Activated CD4-positive, alpha-beta T cell treated with anti-CD3 and anti-CD28 coated beads, Interleukin-2, amount 50 U/mL, for 1 hour (primary cell): ENCODE measurements at regions not wholly inside any gene's neighbourhood (a gene's known extent, or its start where the extent isn't known, plus 50 kb on each side); places are given as distances from the start of the nearest gene placed in this dataset.

Experiments
- DNase-seq: peaks from one replicate; pipeline ENCODE4 v3.0.0-alpha.2; 2020

DNA sequence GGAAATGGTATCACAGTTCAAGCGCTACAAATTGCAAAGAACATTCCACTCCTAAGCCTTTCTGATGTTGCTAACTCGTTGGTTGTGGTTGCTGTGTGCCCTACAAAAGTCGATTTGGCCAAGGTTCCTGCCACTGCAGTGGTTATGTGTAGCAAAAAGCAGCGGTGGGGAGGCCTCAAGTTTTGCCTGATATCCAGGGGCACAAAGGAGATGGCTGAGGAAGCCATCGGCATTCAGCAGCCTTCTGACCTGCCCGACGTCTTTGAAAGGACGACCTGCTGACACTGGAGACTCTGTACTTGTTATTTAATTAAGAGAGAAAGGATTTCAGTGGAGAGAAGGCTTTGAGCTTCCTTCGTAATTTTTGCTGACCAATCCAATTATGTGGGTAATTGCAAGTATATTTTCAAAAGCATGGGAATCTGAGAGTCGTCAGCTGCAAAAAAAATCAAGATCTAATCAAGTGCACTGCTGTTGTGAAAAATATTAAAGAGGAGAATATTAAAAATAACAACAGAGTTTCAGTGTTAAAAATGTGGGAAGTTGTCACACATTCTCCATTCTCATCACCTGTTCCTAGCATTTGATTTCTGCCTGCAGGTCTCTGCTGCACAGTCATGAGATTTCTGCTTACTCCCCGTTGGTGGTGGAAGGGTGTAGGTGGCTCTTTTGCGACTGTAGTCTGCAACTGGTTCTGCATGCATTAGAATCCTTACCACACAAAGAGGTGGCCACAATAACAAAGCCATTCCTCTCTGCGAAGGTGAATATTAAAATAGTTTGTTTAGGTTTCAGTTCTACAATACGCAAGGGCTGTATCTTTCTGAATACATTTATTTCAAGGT, 319.2 kb downstream of the IRX2 start:
- no peak for DNase-seq

DNA sequence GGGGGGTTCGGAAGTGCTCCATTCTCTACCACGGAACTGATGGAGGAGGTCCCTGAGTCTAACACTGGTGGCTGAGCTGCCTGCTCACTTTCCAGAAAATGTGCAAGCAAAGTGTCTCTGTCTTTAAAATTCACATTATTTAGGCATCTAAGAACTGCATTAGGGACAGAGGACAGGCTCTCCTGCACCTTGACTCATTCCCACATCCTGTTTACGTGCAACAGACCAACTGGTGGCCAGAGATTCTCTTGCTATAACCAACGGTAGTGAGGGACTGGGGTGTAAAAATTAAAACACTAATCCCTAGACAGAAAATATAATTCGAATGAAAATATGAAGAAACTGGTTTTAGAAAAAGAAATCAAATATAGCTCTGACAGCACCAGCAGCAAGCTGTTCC, 320.9 kb downstream of the IRX2 start:
- no peak for DNase-seq

DNA sequence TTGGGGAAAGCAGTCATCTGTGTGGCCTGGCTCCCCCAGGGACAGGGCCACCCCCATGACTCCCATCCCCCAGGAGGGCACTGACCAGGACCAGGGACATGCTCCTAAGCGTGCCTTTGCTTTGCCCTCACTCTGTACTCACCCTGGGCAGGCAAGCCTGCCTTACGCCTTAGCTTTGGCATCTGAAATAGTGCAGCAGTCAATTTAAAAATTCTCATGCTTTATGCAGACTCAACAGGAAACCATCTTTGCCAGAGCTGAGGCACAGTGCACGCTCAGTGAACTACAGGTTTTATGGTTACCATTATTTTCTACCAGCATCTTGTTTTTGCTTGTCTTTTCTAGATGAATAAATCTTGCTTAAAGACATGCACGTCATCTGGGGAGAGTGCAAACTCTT, 323.5 kb downstream of the IRX2 start:
- DNase-seq: no peak

DNA sequence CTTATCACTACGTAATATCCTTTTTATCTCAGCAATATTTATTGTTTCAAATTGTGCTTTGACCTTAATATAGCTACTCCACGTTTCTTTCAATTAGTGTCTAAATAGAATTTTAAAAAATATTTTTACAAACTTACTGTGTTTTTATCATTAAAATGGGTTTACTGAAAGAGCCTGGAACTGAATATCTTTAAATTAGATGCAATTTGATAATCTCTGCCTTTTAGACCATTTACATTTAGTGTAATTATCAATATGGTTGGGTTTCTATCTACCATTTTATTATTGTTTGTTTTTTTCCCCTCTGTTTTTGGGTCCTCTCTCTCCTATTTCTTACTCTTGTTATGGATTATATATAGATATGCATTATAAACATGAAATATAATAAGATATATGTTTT, 327.8 kb downstream of the IRX2 start:
- no peak for DNase-seq

DNA sequence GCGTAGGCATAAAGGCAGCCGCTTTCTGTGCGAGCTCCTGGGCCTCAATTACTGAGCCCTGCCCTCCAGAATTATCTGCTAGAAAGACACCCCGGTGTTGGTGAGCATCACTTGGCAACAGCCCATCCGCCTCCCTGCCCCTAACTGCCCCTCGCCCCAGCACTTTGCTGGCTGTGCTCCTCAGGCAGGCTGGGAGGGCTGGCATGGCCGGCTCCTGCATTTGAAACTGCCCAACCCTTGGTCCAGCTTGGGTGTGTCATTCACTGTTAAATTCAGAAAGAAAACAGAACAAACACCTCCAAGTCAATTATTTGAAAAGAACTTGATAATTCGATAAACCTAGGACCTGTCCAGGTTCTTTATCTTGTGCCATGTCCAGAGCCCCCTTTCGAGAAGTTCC, 334.2 kb downstream of the IRX2 start:
- no peak for DNase-seq

DNA sequence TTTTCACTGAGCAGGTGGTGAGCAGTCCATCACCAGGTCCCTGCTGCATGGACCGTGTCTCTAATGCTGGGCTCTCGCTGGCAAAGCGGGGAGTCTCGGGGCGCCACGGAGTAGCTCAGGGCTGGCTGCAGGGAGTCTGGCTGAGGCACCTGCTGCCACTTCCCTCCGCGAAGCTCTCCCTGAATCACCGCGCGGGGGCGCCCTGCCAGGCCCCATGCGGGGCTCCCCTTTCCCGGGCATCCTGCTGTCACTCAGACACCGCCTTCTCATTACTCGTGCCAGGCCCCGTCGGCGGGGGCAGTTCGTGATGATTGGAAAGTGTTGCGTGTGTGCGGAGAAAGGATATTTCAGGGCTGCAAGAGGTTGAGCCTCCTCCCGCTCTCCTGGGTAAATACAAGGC, 335.8 kb downstream of the IRX2 start:
- no peak for DNase-seq

DNA sequence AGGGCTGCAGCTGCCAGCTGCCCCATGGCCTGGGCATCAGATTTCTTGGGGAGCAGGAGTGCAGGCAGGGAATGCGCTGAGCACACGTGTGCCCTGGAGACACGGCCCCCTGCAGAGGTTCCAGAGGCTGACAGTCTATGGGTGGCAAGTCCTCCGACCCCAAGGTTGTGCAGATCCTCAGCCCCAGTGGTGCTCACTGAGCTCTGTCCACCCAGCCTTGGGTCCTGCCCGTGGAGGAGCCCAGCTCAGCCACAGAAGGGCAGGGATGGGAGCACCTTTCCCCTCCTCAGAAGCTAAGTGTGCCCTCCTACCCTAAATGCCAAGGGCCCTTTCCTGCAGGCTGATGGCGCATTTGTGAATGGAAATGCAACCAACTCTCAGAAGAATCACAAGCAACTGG, 341.0 kb downstream of the IRX2 start:
- DNase-seq: no peak

DNA sequence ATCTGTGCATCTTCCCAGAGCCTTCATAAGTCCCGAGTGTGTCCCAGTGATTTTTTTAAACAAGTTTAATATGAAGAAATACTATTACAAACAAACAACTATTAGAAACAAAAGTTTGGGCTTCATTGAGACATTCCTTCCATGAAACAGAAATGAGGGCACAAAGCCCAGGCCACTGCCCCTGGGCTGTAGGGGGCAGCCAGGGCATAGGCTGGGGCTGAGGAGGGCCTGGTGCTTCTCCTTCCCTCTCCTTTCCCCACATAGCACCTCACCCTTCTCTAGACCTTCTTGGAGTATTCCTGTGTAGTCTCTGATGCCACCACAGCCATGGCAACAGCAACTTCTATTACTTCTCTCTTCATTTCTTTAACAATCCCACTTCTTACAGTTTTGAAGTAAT, 348.2 kb downstream of the IRX2 start:
- no peak for DNase-seq

DNA sequence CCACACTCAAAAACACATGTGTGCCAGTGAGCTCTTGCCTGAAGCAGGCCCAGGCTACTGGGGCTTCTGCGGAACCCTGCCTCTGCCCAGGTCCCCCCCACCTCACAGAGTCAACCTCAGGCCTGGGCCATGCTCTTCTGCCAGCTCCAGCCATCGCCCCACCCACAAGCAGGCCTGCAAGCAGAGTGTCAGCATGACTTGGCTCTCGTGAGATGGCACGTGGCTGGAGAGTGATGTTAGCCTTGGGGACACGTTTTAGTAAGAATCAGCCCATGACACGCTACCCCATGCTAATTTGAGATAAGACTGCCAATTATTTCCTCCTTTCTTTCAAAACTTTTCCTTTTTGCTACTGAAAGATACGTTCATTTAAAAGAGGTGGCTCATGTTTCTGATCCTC, 351.7 kb downstream of the IRX2 start:
- DNase-seq: no peak

DNA sequence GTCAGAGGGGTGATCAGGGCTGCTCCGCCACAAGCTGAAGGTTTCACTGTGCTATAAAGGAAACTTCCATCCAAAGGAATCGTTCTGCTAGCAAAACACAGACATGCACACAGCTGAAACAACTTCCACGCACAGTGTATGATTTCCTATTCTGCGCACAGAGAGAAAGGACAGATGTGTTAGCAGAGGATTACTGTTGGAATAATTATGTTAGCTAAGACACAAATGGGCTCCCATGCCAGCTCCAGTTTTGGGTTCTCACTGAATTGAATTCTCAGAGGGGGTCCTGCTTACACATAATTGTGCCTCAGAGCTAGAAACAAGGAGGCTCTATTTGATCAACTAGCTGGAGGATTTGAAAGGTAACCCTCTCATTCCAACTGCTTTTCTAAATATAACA, 352.4 kb downstream of the IRX2 start:
- no peak for DNase-seq

DNA sequence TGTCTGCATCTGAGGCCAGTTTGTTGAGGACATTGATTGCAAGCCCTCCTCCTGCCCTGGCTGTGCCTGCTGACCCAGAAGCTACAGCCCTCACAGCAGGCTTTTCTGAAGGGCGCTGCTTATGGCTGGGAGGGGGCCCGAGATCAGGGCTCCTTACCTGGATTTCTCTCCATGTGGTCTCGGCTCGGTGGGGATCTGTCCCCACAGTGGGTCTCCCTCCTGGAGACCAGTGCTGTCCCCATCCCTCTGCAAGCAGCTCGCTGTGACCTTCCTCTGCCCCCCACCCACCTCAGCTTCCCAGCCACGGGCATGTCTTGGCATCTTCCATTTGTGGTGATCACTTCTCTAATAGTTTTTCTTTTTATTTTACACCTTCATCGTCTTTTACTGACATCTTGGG, 357.9 kb downstream of the IRX2 start:
- no peak for DNase-seq

DNA sequence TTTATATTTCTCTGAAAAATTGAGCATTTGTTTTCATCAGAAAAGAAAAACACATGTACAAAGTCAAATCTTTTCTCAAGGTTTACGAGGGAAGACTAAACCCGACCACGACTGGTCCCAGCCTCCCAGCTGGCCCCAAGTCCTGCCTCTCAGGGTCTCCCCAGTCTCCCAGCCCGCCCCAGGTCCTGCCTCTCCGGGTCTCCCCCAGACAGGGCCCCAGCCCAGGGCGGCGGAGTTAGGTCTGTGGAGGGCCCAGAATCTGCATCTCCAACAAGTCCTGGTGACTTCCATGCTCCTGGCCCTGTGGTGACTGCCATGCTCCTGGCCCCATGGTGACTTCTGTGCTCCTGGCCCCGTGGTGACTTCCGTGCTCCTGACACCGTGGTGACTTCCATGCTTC, 359.9 kb downstream of the IRX2 start:
- DNase-seq: no peak

DNA sequence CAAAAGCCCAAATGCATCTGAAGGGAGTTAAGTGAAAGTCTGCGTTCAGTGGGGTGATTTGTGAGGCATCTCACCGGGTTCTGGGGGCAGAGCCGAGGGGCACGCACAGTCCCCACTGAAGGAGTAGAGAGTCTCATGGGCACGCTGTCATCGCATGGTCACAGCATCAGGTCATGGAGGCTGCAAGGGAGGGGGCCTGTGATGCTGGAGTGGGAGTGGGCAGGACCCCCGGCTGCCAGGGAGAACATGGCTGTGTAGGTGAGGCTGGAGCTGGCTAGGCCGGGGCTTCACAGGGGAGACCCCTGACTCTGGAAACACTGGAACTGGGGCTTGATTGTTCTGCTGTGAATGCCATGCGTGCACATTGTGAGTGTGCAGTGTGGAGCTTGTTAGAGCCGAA, 360.5 kb downstream of the IRX2 start:
- no peak for DNase-seq

DNA sequence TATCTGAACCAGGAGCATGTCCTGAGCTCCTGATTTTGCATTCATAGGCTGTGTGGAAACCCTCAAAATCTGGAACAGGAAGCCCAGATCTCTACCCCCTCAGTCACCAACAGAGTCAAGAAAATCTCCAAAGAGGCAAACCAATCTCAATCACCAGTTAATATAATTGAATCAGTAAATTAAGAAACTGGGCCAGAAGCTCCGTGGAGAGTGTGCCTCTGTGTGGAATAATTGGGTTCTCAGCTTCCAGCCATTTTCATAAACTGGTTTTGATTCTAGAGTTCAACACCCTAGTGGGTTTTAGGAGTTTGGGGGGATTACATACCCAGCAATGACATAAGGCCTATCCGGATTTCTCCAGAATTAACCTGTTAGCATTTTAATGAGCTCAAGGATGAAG, 362.9 kb downstream of the IRX2 start:
- no peak for DNase-seq

DNA sequence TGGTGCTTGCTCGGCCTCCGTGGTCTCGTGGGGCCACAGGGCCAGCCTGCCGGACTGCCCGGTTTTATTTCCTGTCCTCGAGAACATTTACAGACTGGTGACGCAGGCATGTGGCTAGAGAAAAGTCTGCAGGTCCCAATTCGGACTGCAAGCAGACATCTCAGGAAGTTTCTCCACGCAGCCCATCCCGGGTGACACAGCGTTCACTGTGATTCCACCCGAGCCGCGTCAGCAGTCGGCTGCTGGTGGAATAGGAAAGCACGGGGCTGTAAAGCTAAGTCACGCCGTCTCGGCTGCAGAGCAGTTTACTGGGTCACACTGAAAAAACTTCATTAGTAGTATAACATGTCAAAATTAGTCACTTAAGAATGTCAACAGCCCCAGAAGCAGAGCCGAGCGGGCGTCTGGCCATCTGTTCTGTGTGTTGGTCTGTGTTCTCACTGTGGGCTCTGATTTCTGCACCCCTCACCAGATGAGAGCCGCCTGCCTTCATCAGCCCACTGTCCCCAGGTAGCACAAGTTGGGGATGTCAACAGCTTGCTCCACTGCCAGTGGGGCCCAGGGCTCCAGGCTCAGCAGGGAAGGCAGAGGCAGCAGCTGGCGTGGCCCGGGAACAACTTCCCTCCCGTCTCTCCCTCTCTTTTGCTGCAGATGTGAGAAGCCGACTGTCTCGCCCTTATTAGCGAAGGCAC, 363.7 kb downstream of the IRX2 start:
- DNase-seq: no peak

DNA sequence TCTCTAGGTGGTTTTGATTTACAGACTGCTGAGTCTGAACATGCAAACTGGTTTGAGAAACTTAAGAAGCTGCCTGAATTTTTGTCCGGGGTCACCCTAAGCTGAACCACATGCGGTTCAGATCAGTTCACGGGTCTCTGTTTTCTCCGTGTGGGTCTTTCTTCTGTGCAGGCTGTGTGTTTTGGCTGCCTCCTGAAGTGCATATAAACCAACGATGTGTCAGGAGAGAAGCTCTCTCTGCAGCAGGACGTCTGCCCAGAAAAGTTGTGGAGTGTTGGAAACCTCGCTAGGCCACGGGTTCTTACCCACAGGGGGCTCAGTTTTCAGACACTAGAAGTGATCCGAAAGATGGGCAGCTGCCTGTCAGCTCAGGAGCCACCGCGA, 364.2 kb downstream of the IRX2 start:
- DNase-seq: no peak

DNA sequence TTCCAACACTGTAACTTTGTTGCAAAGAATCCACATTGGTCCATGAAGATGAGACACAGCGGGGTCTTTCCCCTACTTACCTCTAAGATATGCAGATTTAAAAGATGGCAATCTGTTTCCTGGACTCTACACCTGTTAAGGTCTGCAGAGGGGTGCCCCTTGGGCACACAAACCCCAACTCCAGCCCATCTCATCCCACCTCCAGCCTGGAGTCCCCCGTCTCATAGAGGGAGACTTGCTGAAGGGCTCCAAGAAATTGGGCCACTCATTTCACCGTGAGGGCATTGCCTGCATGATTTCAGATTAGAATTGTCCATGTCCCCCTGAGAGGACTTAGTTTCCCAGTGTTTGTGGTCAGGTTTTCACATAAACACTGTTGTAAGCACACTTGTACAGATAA, 365.7 kb downstream of the IRX2 start:
- DNase-seq: no peak

DNA sequence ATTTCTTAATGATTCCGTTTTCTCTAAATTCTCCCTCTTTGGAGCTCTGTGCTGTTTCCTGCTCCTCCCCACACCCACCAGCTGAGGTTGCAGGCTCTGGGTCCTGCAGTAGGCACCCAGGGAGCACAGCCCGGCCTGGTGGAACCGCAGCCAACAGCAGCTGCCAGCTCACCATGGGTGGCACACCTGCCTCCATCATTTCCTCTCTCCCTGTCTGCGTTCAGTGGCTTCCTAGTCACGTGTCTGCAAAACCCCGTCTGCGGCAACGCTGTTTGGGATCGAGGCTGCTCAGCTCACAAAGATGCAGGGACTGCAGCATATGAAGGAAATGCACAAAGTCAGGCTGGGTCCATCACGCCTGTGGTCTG, 367.8 kb downstream of the IRX2 start:
- no peak for DNase-seq

DNA sequence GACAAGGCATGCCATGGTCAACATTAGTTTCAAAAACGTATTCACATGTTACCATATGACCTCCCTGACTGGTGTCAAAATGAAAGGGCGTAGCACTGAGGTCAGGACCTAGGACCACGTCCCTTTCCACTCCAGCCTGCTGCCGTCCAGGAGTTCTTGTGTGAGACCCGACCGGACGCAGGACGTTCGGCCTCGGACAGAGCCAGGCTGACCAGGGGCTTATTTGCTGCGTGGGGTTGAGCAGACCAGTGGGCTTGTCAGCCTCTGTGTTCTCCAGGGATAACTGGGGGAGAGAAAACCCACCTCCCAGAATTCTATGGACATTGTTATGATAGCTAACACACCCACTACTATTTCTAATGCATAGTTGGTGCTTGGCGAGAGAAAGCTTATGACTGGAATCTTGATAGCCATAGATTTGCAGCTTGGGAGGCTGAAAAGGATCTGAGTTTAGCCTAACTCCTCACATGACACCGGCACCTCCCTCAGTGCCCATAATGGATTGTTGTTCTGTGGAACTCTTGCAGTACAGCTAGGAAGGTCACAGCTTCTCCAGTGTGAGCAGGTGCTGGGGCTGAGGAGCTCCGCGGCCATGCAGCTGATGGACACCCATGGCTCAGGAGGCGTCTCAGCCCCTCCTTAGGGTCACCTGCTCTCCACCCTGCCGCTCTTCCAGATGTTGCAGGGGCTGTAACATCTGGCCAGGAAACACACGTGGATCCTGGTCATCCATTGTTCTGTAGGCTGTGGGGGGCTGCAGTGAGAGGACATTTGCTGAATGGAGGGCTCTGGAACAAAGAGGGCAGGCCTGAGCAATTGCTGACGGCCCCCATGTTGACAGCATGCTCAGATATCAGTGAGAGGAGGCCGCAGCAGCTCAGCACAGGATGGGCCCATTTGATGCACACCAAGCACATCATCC, 368.4 kb downstream of the IRX2 start:
- DNase-seq: no peak

DNA sequence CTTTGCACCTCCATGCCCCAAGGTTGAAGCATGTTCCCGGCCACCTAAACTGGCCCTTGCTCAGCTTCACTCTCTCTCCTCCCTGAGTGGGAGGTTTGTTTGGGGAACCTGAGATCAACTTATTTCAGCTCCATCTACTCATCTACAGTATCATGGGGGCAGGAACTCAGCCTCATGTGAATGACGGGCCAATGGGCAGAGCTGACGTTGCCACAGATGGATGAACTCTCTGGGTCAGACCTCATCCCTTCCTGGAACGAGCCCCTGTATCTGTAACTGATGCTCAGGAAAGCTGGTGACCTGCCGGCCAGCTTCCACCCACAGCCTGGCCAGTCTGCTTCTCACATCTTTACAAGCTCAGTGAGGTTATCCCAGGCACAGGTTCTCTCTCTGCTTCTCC, 369.6 kb downstream of the IRX2 start:
- no peak for DNase-seq

DNA sequence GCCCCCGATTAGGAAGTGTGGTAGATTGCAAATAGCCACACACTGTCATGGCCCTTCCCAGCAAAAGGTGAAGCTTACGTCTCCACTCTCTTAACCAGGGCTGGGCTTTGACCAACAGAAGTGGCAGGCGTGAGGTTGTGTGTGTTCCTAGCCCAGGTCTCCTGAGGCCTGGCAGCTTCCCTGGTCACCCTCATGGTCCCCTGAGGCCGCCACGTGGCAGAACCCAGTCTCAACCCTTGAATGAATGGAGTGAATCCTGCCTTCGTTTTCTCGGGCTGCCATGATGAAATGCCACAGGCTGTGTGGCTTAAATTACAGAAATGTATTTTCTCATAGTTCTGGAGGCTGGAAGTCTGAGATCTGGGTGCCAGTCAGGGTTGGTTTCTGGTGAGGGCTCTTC, 370.4 kb downstream of the IRX2 start:
- no peak for DNase-seq

DNA sequence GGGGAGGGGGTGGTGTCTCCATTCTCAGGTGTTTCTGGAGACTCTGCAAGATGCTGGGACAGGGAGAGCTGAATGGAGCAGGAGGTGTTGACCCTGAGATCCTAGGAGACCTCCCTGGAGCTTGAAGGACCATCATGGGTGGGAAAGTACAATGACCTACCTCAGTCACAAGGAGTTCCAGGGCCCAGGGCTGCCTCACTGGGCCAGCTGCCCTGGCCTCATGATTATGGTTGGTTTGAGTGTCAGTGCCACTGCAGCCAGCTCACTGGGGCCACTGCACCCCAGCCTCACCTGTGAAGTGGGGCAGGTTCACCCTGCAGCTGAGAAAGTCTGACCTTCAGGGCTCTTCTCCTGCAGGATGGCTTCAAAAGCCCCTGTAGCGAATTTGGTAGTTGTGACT, 372.5 kb downstream of the IRX2 start:
- no peak for DNase-seq

DNA sequence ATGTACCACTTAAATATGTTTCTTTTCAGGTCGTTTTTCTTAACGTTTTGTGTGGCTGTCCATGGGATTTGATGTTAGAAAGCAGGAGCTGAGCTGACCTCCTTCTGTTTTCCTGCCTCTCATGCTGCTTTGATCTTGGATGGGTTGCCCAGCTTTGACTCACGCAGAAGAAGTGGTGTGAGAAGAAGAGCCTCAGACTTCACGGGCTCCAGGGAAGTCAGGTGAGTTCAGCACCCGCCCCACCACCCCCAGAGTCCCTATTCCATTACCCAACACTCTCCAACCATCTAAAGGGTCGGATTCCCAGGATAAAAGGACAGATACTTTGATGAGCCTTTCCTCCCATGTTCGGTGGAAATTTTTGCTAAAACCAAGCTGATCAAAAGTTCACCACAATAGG, 373.4 kb downstream of the IRX2 start:
- DNase-seq: no peak

DNA sequence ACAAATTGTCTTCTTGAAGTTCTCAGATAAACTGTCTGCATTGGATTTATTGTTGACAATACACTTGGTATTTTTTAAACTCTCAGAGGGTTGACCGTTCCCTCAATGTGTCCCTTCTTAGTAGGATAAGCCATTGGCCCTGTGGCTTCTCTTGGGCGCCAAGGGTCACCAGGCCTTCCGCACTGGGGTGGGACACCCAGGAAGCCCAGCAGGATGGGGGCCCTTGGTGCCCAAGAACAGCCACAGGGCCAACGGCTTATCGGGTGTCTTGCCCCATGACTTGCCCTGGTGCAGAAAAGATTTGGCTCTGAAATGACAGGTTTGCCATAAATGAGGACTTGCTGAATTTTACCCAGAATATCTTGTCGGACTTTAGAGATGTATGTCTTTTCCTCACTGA, 375.0 kb downstream of the IRX2 start:
- DNase-seq: no peak
